DND-41 (cell line): ENCODE measurements at regions not wholly inside any gene's neighbourhood (a gene's known extent, or its start where the extent isn't known, plus 50 kb on each side); places are given as distances from the start of the nearest gene placed in this dataset.
"Not testable (repeated sequence)": the region's sequence is repeated elsewhere in the genome, so short reads cannot be mapped to it uniquely, and the experiment has no call there.

Experiments used
- EZH2 ChIP-seq: IDR thresholded peaks from 3 replicates; pipeline ENCODE4 v1.6.1; 2012; ENCODE audit warnings: borderline replicate concordance, low read depth, mild to moderate bottlenecking, moderate library complexity, low read length, inconsistent platforms; ENCODE audit not compliant: severe bottlenecking
- TF ChIP-seq, protein P1 (sequence below): IDR thresholded peaks from 2 replicates; pipeline ENCODE4 v1.5.1; 2012; ENCODE audit warnings: borderline replicate concordance, low read length, moderate library complexity, mild to moderate bottlenecking; ENCODE audit not compliant: poor library complexity, severe bottlenecking; ENCODE audit errors: extremely low read depth

DNA sequence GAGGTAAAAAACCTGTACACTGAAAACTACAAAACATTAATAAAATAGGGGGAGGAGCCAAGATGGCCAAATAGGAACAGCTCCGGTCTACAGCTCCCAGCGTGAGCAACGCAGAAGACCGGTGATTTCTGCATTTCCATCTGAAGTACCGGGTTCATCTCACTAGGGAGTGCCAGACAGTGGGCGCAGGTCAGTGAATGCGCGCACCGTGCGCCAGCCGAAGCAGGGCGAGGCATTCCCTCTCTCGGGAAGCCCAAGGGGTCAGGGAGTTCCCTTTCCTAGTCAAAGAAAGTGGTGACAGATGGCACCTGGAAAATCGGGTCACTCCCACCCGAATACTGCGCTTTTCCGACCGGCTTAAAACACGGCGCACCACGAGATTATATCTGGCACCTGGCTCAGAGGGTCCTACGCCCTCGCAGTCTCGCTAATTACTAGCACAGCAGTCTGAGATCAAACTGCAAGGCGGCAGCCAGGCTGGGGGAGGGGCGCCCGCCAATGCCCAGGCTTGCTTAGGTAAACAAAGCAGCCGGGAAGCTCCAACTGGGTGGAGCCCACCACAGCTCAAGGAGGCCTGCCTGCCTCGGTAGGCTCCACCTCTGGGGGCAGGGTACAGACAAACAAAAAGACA is 400.9 kb upstream of the FGF16 start:
- TF ChIP-seq, protein P1, sequence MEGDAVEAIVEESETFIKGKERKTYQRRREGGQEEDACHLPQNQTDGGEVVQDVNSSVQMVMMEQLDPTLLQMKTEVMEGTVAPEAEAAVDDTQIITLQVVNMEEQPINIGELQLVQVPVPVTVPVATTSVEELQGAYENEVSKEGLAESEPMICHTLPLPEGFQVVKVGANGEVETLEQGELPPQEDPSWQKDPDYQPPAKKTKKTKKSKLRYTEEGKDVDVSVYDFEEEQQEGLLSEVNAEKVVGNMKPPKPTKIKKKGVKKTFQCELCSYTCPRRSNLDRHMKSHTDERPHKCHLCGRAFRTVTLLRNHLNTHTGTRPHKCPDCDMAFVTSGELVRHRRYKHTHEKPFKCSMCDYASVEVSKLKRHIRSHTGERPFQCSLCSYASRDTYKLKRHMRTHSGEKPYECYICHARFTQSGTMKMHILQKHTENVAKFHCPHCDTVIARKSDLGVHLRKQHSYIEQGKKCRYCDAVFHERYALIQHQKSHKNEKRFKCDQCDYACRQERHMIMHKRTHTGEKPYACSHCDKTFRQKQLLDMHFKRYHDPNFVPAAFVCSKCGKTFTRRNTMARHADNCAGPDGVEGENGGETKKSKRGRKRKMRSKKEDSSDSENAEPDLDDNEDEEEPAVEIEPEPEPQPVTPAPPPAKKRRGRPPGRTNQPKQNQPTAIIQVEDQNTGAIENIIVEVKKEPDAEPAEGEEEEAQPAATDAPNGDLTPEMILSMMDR: not testable (repeated sequence)
- not testable (repeated sequence) for TF ChIP-seq EZH2
